Gastroesophageal sphincter (tissue), 4 donors: ENCODE measurements at regions not wholly inside any gene's neighbourhood (a gene's known extent, or its start where the extent isn't known, plus 50 kb on each side); places are given as distances from the start of the nearest gene placed in this dataset.

Source experiments
- ATAC-seq: fragments of 150-250 bp; one replicate; pipeline ENCODE4 v1.9.1; 2016; ENCODE audit warnings: mild to moderate bottlenecking, moderate library complexity
- H3K27ac ChIP-seq, 4 donors: fragments of 200-600 bp; sonication (generic) in 3 of 4; 1 replicate in 3 of 4; 2 replicates in 1 of 4; pipeline ENCODE4 v1.5.1; 2016 to 2019
- H3K27me3 ChIP-seq: fragments of 200-600 bp; sonication (generic); one replicate; pipeline ENCODE4 v1.5.1; 2019
- H3K36me3 ChIP-seq, 2 donors: fragments of 200-600 bp; sonication (generic); one replicate each; pipeline ENCODE4 v1.5.1; 2019; ENCODE audit warnings: control low read depth in 1 of 2
- H3K4me1 ChIP-seq, 3 donors: fragments of 200-600 bp; sonication (generic); 1 replicate in 2 of 3; 2 replicates in 1 of 3; pipeline ENCODE4 v1.5.1; 2016 to 2019; ENCODE audit warnings: control low read depth in 2 of 3
- H3K4me3 ChIP-seq, 2 donors: fragments of 200-600 bp; sonication (generic); one replicate each; pipeline ENCODE4 v1.5.1; 2019; ENCODE audit warnings: mild to moderate bottlenecking in 1 of 2, moderate library complexity in 1 of 2
- H3K9me3 ChIP-seq, 3 donors: fragments of 200-600 bp; sonication (generic); one replicate each; pipeline ENCODE4 v1.5.1; 2017 to 2019; ENCODE audit warnings: control low read depth in 2 of 3
- EP300 ChIP-seq: sonication (generic); formaldehyde crosslinking; IDR thresholded peaks from one replicate; pipeline ENCODE4 v1.6.1; 2017; ENCODE audit warnings: antibody characterized with exemption, mild to moderate bottlenecking
- POLR2A ChIP-seq, 2 donors: fragments of 450-650 bp; IDR thresholded peaks; one replicate each; pipeline ENCODE4 v1.6.1; 2017; ENCODE audit warnings: antibody characterized with exemption in 2 of 2, mild to moderate bottlenecking in 2 of 2, moderate library complexity in 1 of 2
- POLR2AphosphoS5 ChIP-seq: sonication (generic); formaldehyde crosslinking; IDR thresholded peaks from one replicate; pipeline ENCODE4 v1.6.1; 2017; ENCODE audit warnings: antibody characterized with exemption
- WGBS, 2 donors: methylation state at CpG; one replicate each; pipeline ENCODE4 v1.1.5; 2018; ENCODE audit warnings: low coverage in 1 of 2; 5-methylcytosine and 5-hydroxymethylcytosine counted together
- TF ChIP-seq, protein P1 (sequence below), 4 experiments: fragments of 200-600 bp in 2 of 4; fragments of 450-650 bp in 2 of 4; sonication (generic) in 1 of 4; IDR thresholded peaks; one replicate each; pipeline ENCODE4 v1.5.1; 2017 to 2019; ENCODE audit warnings: antibody characterized with exemption in 4 of 4, mild to moderate bottlenecking in 2 of 4, moderate library complexity in 2 of 4

- no peak for ATAC-seq
- TF ChIP-seq EP300: no peak
- TF ChIP-seq POLR2A (IDR thresholded peaks at IDR 0.05): no peak
- TF ChIP-seq POLR2AphosphoS5: no peak
- TF ChIP-seq, protein P1, sequence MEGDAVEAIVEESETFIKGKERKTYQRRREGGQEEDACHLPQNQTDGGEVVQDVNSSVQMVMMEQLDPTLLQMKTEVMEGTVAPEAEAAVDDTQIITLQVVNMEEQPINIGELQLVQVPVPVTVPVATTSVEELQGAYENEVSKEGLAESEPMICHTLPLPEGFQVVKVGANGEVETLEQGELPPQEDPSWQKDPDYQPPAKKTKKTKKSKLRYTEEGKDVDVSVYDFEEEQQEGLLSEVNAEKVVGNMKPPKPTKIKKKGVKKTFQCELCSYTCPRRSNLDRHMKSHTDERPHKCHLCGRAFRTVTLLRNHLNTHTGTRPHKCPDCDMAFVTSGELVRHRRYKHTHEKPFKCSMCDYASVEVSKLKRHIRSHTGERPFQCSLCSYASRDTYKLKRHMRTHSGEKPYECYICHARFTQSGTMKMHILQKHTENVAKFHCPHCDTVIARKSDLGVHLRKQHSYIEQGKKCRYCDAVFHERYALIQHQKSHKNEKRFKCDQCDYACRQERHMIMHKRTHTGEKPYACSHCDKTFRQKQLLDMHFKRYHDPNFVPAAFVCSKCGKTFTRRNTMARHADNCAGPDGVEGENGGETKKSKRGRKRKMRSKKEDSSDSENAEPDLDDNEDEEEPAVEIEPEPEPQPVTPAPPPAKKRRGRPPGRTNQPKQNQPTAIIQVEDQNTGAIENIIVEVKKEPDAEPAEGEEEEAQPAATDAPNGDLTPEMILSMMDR (IDR thresholded peaks at IDR 0.05): no peak
- no peaks in the 10 kb centered on the region for H3K4me1 ChIP-seq
- no peak overlapping the region for H3K27ac ChIP-seq
- H3K4me3 ChIP-seq: no peak overlapping the region
- H3K36me3 ChIP-seq: no peaks in the 10 kb centered on the region
- H3K27me3 ChIP-seq: no peaks in the 10 kb centered on the region
- H3K9me3 ChIP-seq: peaks cover 0 to 20% (median 0%) of the 10 kb centered on the region in 3 donors
These were observed 131.3 kb downstream of the SUCLA2 start for GRCh38 chr13:47869776-47870175.

DNA sequence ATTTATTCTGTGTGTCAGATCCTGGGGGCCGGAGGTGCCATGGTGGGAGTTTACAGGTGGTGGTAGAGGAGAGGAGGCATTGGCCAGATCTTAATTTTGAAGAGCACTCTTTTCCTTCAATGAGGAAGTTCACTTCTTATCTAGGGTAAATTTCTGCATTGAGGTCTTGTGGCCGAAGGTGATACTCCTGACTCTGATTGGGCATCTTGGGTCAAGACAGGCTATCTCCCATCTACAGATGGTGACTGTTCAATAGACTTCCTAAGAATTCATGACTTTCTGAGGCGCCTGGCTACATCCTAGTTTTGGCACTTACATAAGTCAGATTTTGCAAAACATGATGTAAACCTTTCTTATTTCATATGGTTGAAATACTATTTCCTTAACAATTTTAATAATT lies 135.2 kb downstream of the SUCLA2 start:
- no peak for TF ChIP-seq EP300
- no peak for TF ChIP-seq POLR2AphosphoS5
- TF ChIP-seq POLR2A (IDR thresholded peaks at IDR 0.05): no peak
- TF ChIP-seq, protein P1 (IDR thresholded peaks at IDR 0.05): no peak
- H3K36me3 ChIP-seq: no peaks in the 10 kb centered on the region
- H3K27ac ChIP-seq: no peak overlapping the region
- no peak overlapping the region for H3K4me3 ChIP-seq
- no peak for ATAC-seq
- 80 to 83% methylated on average over 1 of the region's 3 CpGs for whole genome bisulfite sequencing, 2 donors
- no peaks in the 10 kb centered on the region for H3K27me3 ChIP-seq
- H3K9me3 ChIP-seq: no peaks in the 10 kb centered on the region
- no peaks in the 10 kb centered on the region for H3K4me1 ChIP-seq

GRCh38 chr13:47862841-47863240 lies 138.2 kb downstream of the SUCLA2 start:
- Histone ChIP-seq H3K36me3 (no peaks in the 10 kb centered on the region), H3K4me3 (no peak overlapping the region), H3K4me1 (no peaks in the 10 kb centered on the region), H3K27me3 (no peaks in the 10 kb centered on the region), H3K9me3 (no peaks in the 10 kb centered on the region), H3K27ac (no peak overlapping the region)
- TF ChIP-seq POLR2A (IDR thresholded peaks at IDR 0.05): no peak
- TF ChIP-seq, protein P1 (IDR thresholded peaks at IDR 0.05): no peak
- TF ChIP-seq POLR2AphosphoS5: no peak
- no peak for TF ChIP-seq EP300
- WGBS, 2 donors: 83 to 96% methylated on average over 2 to 3 of the region's 3 CpGs
- no peak for ATAC-seq

DNA sequence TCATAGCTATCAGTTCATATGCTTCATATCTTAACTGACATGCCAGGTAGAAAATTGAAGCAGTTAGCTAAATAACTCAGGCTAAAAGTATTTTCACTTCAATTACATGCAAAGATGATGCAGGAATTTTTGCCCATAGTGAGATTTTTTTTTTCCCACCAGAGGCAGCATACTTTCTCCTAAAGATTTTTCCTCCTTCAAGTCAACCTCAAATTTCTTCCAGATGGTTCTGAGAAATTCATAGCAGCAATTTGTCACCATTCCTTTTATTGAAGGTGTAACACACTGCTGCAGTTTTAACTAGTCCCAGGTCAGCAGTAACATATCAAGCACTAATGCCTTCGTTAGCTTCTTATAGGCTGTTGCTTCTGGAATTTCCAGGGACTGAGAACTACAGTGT lies 141.9 kb downstream of the SUCLA2 start:
- WGBS, 2 donors: 64 to 67% methylated on average over 1 of the region's 1 CpG
- Histone ChIP-seq H3K36me3 (no peaks in the 10 kb centered on the region), H3K9me3 (no peaks in the 10 kb centered on the region), H3K27ac (no peak overlapping the region), H3K27me3 (no peaks in the 10 kb centered on the region), H3K4me3 (no peak overlapping the region), H3K4me1 (no peaks in the 10 kb centered on the region)
- ATAC-seq: no peak
- TF ChIP-seq, protein P1 (IDR thresholded peaks at IDR 0.05): no peak
- TF ChIP-seq EP300 (no peak), POLR2A (IDR thresholded peaks at IDR 0.05) (no peak), POLR2AphosphoS5 (no peak)

GRCh38 chr13:47858042-47859025 lies 142.7 kb downstream of the SUCLA2 start:
- 67 to 89% methylated on average over 9 of the region's 9 CpGs for WGBS, 2 donors
- Histone ChIP-seq H3K4me1 (no peaks in the 10 kb centered on the region), H3K27me3 (no peaks in the 10 kb centered on the region), H3K4me3 (no peak overlapping the region), H3K36me3 (no peaks in the 10 kb centered on the region), H3K27ac (no peak overlapping the region), H3K9me3 (no peaks in the 10 kb centered on the region)
- TF ChIP-seq EP300 (no peak), POLR2A (IDR thresholded peaks at IDR 0.05) (no peak), POLR2AphosphoS5 (no peak)
- TF ChIP-seq, protein P1 (IDR thresholded peaks at IDR 0.05): no peak
- no peak for ATAC-seq
